SK-MEL-5 (cell line): ENCODE measurements at regions not wholly inside any gene's neighbourhood (a gene's known extent, or its start where the extent isn't known, plus 50 kb on each side); places are given as distances from the start of the nearest gene placed in this dataset.
"Not testable (repeated sequence)": the region's sequence is repeated elsewhere in the genome, so short reads cannot be mapped to it uniquely, and the experiment has no call there.

Experiments
- DNase-seq: peaks from one replicate; pipeline ENCODE4 v3.0.0-alpha.2; 2016; ENCODE audit warnings: low read depth, low spot score
- in situ Hi-C: cut with HindIII; loops from 2 replicates; pipeline ENCODE4 v1.10.0; 2016; ENCODE audit warnings: low sequenced_read_pairs, high pct_unique_total_duplicates, low pct_unique_long_range_greater_than_20kb
- small RNA-seq, 2 experiments: library from RNA; depleted of rRNA; stranded (forward); fragments of <200 nt; gene quantifications; one replicate each; pipeline ENCODE3, GENCODE V24; 2014

DNA sequence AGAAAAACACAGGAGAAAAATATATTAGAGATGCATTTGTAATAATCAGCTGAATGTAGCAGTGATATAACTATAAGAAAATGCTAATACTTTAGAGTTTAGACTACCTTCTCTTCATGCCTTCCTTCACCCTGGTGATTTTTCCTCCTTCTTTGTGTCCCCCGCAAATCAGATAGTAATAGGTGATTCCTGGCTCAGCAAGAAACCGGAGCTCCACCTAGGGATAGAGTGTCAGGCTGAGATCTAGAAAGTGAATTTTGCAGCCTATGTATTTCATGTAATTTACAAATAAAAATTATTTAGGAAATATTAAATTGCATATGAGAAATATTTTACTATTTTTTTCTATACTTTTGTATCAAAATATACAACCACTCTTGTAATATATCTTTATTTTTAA lies 109.8 kb upstream of the ST8SIA4 start:
- no peak for DNase-seq
- in situ Hi-C loops, result no loop called here

DNA sequence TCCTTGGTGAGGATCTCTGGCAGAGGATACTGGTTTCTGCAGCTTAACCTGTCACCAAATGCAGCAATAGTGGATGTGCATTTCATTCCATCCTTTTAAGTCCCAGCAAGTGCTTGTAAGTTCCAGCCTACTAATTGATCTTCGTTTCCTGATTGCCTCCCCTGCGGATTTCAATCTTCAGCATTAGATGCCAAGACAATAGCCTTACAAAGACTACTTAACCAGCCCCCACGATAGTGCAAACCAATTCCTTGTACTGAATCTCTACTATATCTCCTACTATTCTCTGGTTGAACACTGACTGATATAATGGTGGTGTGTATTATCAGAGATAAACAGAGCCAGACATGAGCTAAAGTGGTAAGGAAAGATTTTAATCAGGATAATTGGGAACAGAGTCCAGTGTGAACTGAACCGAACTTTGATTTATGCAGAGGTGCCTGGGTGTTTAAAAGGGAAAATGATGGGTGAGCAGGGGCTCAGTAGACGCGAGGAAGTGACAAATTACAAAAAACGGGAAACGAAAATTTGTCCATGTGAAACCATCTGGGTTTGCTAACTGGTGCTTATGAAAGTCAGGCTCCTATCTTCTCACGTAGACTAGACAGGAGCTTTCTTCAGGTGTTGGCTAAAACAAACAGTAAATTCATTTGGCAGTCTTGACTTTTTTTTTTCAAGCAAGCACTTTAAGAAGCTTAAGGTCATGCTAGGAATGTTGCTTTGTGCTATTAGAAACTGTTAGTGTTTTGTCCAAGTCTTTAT lies 106.9 kb upstream of the ST8SIA4 start:
- DNase-seq, result no peak
- in situ Hi-C loops, result no loop called here

DNA sequence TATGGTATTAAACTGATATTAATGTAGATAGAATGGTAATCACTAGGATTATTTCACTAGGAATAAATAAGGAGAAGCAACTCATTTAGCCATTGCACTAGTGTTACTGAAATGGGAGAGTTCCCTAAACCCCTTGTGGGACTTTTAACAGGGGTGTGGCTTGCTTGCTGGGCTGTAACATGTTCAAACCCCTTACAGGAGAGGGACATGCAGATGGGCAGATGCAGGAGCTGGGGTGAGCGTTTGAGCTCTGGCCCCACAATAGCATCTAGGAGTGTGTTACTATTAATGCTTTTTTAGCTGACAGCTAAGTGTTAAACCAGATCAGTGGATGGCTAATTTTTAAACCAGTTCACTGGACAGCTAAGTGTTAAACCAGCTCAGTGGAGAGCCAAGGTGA lies 89.3 kb upstream of the ST8SIA4 start:
- DNase-seq, result no peak
- in situ Hi-C loops, result no loop called here

DNA sequence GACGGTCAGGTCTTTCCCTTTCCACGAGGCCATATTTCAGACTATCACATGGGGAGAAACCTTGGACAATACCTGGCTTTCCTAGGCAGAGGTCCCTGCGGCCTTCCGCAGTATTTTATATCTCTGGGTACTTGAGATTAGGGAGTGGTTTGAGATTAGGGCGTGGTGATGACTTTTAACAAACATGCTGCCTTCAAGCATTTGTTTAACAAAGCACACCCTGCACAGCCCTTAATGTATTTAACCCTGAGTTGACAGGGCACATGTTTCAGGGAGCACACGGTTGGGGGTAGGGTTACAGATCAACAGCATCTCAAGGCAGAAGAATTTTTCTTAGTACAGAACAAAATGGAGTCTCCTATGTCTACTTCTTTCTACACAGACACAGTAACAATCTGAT lies 80.5 kb upstream of the ST8SIA4 start:
- in situ Hi-C loops, DNase-seq: not testable (repeated sequence)

DNA sequence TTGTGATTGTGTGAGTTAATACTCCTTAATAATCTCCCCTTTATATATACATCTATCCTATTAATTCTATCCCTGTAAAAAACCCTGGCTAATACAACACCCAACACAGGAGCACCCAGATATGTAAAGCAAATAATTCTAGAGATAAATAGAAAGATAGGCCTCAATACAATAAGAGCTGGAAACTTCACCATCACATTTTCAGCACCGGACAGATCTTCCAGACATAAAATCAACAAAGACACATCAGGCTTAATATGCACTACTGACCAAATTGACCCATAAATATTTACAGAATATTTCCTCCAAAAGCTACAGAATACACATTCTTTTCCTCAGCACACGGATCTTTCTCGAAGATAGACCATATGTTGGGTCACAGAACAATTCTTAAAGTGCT lies 71.0 kb upstream of the ST8SIA4 start:
- in situ Hi-C loops, result no loop called here
- no peak for DNase-seq

DNA sequence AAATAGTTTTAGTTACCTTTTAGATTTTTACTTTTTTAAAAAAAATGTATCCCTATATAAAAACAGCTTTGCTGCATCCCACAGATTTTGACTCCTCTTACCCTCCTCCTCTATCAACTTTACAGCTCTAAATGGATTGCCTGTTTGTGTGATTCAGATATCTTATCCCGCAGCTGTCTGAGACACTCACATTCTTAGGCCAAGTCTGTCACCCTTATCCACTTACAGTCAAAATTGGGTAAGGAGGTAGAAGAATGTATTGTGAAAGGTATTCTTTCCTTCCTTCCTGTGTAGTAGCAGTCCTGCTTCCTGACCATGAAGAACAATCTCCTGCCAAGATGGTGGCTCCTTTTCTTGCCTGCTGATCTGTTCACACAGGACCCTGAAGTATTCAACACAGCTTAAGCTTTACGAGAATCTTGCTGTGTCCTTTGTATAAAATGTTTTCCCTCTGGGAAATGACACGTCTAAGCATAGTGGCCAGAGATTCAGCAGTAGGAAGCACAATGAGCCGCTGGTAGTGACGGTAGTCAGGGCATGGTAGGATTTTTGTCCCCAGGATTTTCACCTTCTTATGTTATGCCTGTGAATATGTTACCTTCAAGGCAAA lies 67.7 kb upstream of the ST8SIA4 start:
- no peak for DNase-seq
- in situ Hi-C loops, result no loop called here

DNA sequence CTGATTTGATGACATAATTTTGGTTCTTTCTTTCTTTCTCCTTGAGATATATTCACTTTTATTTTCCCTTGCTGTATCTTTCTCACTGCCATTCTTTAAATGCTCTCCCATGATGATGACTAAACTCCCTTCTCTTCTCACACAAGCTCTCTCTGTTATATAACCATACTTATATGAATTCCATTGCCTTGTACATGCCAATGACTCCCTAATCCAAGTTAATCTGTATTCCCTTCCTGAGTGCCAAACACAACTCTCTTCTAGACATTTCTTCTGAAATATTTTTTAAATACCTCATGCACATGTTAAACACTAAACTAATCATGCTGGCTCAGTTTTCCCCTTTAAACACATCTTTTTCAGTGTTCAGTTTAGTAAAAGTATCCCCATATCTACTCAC lies 62.2 kb upstream of the ST8SIA4 start:
- in situ Hi-C loops, result no loop called here
- DNase-seq, result no peak

Small RNA genes in the stretch of these regions (small RNA-seq; reads per million reads assigned to genes)
- 0 reads per million in 2 experiments for gene RN7SL802P
- gene RNA5SP188, result 0 to 0.05 reads per million in 2 experiments
